ENCODE measurements at regions not wholly inside any gene's neighbourhood (a gene's known extent, or its start where the extent isn't known, plus 50 kb on each side); places are given as distances from the start of the nearest gene placed in this dataset.

DNA sequence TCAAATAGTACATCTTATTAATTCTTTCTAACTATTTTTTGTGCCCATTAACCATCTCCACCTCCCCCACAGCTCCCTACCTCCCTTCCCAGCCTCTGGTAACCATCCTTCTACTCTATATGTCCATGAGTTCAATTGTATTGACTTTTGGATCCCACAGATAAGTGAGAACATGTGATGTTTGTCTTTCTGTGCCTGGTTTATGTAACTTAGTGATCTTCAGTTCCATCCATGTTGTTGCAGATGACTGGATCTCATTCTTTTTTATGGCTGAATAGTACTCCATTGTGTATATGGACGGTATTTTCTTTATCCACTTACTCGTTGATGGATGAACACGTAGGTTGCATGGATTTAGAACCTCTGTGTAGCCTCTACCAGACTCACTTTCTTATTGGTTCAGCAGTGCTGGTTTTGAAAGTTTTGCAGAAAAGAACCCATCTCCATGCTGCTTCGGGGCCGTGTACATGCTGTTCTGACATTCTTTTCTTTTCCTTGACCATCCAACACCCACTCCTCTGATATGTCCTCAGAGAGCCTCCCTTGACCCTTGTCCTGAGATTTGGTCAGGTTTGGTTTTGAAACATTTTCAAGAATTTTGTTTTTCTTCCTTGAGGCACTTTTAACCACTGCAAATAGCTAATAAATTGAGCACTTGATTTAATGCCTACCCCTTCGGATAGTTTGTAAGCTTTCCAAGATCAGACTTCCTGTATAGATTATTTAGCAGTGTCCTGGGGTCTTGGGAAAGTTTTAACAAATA lies 231.2 kb upstream of the ZFP64 start:
- TF ChIP-seq, protein P1, sequence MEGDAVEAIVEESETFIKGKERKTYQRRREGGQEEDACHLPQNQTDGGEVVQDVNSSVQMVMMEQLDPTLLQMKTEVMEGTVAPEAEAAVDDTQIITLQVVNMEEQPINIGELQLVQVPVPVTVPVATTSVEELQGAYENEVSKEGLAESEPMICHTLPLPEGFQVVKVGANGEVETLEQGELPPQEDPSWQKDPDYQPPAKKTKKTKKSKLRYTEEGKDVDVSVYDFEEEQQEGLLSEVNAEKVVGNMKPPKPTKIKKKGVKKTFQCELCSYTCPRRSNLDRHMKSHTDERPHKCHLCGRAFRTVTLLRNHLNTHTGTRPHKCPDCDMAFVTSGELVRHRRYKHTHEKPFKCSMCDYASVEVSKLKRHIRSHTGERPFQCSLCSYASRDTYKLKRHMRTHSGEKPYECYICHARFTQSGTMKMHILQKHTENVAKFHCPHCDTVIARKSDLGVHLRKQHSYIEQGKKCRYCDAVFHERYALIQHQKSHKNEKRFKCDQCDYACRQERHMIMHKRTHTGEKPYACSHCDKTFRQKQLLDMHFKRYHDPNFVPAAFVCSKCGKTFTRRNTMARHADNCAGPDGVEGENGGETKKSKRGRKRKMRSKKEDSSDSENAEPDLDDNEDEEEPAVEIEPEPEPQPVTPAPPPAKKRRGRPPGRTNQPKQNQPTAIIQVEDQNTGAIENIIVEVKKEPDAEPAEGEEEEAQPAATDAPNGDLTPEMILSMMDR (IDR thresholded peaks at IDR 0.05) = no peak
- TF ChIP-seq EZH2phosphoT487 (IDR thresholded peaks at IDR 0.05) = no peak
- no peak for TF ChIP-seq EZH2 (IDR thresholded peaks at IDR 0.05)
